Spinal cord (tissue), 9 donors: ENCODE measurements at regions not wholly inside any gene's neighbourhood (a gene's known extent, or its start where the extent isn't known, plus 50 kb on each side); places are given as distances from the start of the nearest gene placed in this dataset.

Experiments used
- DNase-seq, 6 donors: peaks; one replicate each; pipeline versions ENCODE4 v3.0.0 to v3.0.0-alpha.2; 2013 to 2015; ENCODE audit warnings: low spot score in 6 of 6, low read depth in 4 of 6
- H3K27ac ChIP-seq: one replicate; pipeline ENCODE4 v1.5.1; 2013; ENCODE audit warnings: low read depth, low read length, control low read depth
- H3K27me3 ChIP-seq: one replicate; pipeline ENCODE4 v1.6.1; 2013; ENCODE audit warnings: low read length; ENCODE audit not compliant: control insufficient read depth, insufficient read depth
- H3K36me3 ChIP-seq: one replicate; pipeline ENCODE4 v1.6.1; 2013; ENCODE audit warnings: low read length; ENCODE audit not compliant: control insufficient read depth, insufficient read depth
- H3K4me1 ChIP-seq: one replicate; pipeline ENCODE4 v1.6.1; 2013; ENCODE audit warnings: low read length; ENCODE audit not compliant: control insufficient read depth, insufficient read depth
- H3K4me3 ChIP-seq: one replicate; pipeline ENCODE4 v1.5.1; 2013; ENCODE audit warnings: low read depth, low read length, control low read depth
- H3K9me3 ChIP-seq: one replicate; pipeline ENCODE4 v1.6.1; 2013; ENCODE audit warnings: low read length; ENCODE audit not compliant: control insufficient read depth, insufficient read depth
- WGBS: methylation state at CpG from one replicate; pipeline ENCODE4 v1.1.5; 2013; ENCODE audit warnings: missing lambda C conversion rate; ENCODE audit not compliant: insufficient coverage; 5-methylcytosine and 5-hydroxymethylcytosine counted together
- donor health status: healthy.

- Histone ChIP-seq H3K36me3 (no peaks in the 10 kb centered on the region), H3K4me1 (peaks cover 22% of the 10 kb centered on the region), H3K9me3 (no peaks in the 10 kb centered on the region), H3K4me3 (no peak overlapping the region), H3K27ac (no peak overlapping the region), H3K27me3 (no peaks in the 10 kb centered on the region)
- no CpG with 5 or more reads among the region's 1 CpG for WGBS
- peak in 1 of 6 donors; percentile 70 for DNase-seq
Measured at GRCh38 chr15:77856705-77857346, 220.7 kb downstream of the TBC1D2B start.

GRCh38 chr15:77855871-77856270, 221.6 kb downstream of the TBC1D2B start:
- H3K27me3 ChIP-seq, result no peaks in the 10 kb centered on the region
- DNase-seq, result no peak
- no peaks in the 10 kb centered on the region for H3K9me3 ChIP-seq
- H3K4me3 ChIP-seq, result no peak overlapping the region
- no peaks in the 10 kb centered on the region for H3K36me3 ChIP-seq
- 79% methylated on average over 2 of the region's 3 CpGs for WGBS
- no peak overlapping the region for H3K27ac ChIP-seq
- H3K4me1 ChIP-seq, result peaks cover 31% of the 10 kb centered on the region

DNA sequence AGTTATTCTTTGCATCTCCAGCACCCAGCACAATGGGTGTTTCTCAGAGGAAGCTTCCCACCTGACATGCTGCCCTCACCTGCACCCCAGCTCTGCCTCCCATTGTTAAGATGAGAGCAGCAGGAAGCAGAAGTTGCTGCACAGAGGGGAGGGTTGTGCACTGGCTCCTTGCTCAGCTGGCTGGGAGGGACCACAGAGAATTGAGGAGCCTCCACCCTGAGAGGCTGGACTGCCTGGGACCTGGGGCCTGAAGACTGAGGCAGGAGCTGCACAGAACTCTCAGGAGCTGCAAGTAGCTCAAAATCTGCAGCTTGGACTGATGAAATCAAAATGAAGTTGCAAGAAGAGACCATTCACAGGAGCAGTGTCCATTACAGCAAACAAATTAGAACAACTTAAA, 222.3 kb upstream of the LINGO1 start:
- H3K27ac ChIP-seq, result no peak overlapping the region
- H3K9me3 ChIP-seq, result no peaks in the 10 kb centered on the region
- no peak for DNase-seq
- no peaks in the 10 kb centered on the region for H3K36me3 ChIP-seq
- H3K4me3 ChIP-seq, result no peak overlapping the region
- no peaks in the 10 kb centered on the region for H3K27me3 ChIP-seq
- peaks cover 28% of the 10 kb centered on the region for H3K4me1 ChIP-seq

- H3K36me3 ChIP-seq, result no peaks in the 10 kb centered on the region
- H3K9me3 ChIP-seq, result no peaks in the 10 kb centered on the region
- no peak overlapping the region for H3K27ac ChIP-seq
- DNase-seq, result no peak
- H3K4me3 ChIP-seq, result no peak overlapping the region
- no peaks in the 10 kb centered on the region for H3K27me3 ChIP-seq
- WGBS, result 95% methylated on average over 5 of the region's 6 CpGs
- H3K4me1 ChIP-seq, result peaks cover 28% of the 10 kb centered on the region
Measured at GRCh38 chr15:77853910-77854309, 221.2 kb upstream of the LINGO1 start.

DNA sequence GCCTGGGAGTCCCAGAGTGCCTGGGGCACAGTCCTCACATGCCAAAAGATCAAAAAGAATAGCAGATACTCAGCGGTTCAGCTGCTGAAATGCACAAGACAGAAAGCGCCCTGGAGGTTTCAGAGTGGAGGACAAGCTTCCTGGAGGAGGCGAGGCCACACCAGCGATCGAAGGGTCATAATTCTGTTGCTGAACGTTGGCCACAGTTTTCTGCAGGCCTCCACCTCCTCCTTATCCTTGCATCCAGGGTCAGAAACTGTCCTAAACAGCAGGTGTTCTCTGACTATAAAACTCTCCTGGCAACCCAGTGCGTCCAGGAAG, 220.3 kb upstream of the LINGO1 start:
- H3K27me3 ChIP-seq, result no peaks in the 10 kb centered on the region
- DNase-seq, result no peak
- H3K27ac ChIP-seq, result no peak overlapping the region
- no peaks in the 10 kb centered on the region for H3K9me3 ChIP-seq
- H3K4me1 ChIP-seq, result peaks cover 28% of the 10 kb centered on the region
- 69% methylated on average over 6 of the region's 7 CpGs for WGBS
- H3K4me3 ChIP-seq, result no peak overlapping the region
- no peaks in the 10 kb centered on the region for H3K36me3 ChIP-seq

GRCh38 chr15:77852241-77853007, 219.7 kb upstream of the LINGO1 start:
- Histone ChIP-seq H3K4me1 (peaks cover 27% of the 10 kb centered on the region), H3K36me3 (no peaks in the 10 kb centered on the region), H3K4me3 (no peak overlapping the region), H3K9me3 (no peaks in the 10 kb centered on the region), H3K27me3 (no peaks in the 10 kb centered on the region), H3K27ac (no peak overlapping the region)
- WGBS, result 62% methylated on average over 21 of the region's 23 CpGs
- DNase-seq, result peak in 1 of 6 donors; percentile 81

DNA sequence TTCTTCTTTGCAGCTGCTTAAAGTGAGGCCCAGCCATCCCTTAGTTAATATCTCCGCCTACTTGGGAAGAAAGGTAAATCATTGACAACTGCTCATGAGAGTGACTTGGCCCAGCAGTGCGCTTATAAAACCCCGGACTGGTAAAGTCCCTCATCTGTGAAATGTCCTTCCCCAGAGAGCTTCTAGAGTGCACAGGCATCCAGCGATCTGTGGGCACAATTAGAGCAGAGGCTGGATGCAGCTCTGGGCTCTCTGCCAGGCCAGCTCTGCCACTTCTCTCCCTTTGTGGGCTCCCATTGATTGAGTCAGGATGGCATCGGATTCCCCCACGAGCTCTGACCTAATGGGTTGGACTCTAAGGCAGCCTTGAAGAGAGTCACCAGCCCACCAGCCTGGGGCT, 219.0 kb upstream of the LINGO1 start:
- DNase-seq, result peak in 4 of 6 donors; percentile 38 to 89 (median 76)
- H3K4me3 ChIP-seq, result no peak overlapping the region
- H3K27ac ChIP-seq, result no peak overlapping the region
- no peaks in the 10 kb centered on the region for H3K27me3 ChIP-seq
- peaks cover 21% of the 10 kb centered on the region for H3K4me1 ChIP-seq
- H3K9me3 ChIP-seq, result no peaks in the 10 kb centered on the region
- H3K36me3 ChIP-seq, result no peaks in the 10 kb centered on the region
- 18% methylated on average over 3 of the region's 6 CpGs for WGBS

GRCh38 chr15:77851086-77851485, 218.4 kb upstream of the LINGO1 start:
- 66% methylated on average over 3 of the region's 7 CpGs for WGBS
- H3K36me3 ChIP-seq, result no peaks in the 10 kb centered on the region
- no peaks in the 10 kb centered on the region for H3K27me3 ChIP-seq
- H3K4me1 ChIP-seq, result peaks cover 21% of the 10 kb centered on the region
- H3K9me3 ChIP-seq, result no peaks in the 10 kb centered on the region
- no peak overlapping the region for H3K4me3 ChIP-seq
- DNase-seq, result no peak
- H3K27ac ChIP-seq, result no peak overlapping the region

- Histone ChIP-seq H3K4me3 (no peak overlapping the region), H3K36me3 (no peaks in the 10 kb centered on the region), H3K27me3 (no peaks in the 10 kb centered on the region), H3K27ac (no peak overlapping the region), H3K9me3 (peaks cover 1% of the 10 kb centered on the region), H3K4me1 (peaks cover 10% of the 10 kb centered on the region)
- peak in 1 of 6 donors; percentile 84 for DNase-seq
- no CpG with 5 or more reads among the region's 2 CpGs for WGBS
Measured at GRCh38 chr15:77846986-77847385, 214.3 kb upstream of the LINGO1 start.

GRCh38 chr15:77846360-77846759, 213.6 kb upstream of the LINGO1 start:
- no peak for DNase-seq
- peaks cover 4% of the 10 kb centered on the region for H3K4me1 ChIP-seq
- H3K4me3 ChIP-seq, result no peak overlapping the region
- no peaks in the 10 kb centered on the region for H3K27me3 ChIP-seq
- H3K9me3 ChIP-seq, result peaks cover 1% of the 10 kb centered on the region
- WGBS, result no CpG with 5 or more reads among the region's 2 CpGs
- no peak overlapping the region for H3K27ac ChIP-seq
- no peaks in the 10 kb centered on the region for H3K36me3 ChIP-seq
